H9 (cell line): ENCODE measurements at regions not wholly inside any gene's neighbourhood (a gene's known extent, or its start where the extent isn't known, plus 50 kb on each side); places are given as distances from the start of the nearest gene placed in this dataset.

Experiments used
- DNase-seq: peaks from one replicate; pipeline ENCODE4 v3.0.0-alpha.2; 2017
- H2AFZ ChIP-seq: one replicate; pipeline ENCODE4 v1.6.1; 2013; ENCODE audit warnings: mild to moderate bottlenecking, low read length, control low read depth, moderate library complexity
- H2AK5ac ChIP-seq: 2 replicates; pipeline ENCODE4 v1.6.1; 2013; ENCODE audit warnings: low read length, control low read depth, mixed read lengths; ENCODE audit not compliant: insufficient read length
- H2BK120ac ChIP-seq: one replicate; pipeline ENCODE4 v1.6.1; 2013; ENCODE audit warnings: low read depth, mild to moderate bottlenecking, low read length, control low read depth, inconsistent platforms; ENCODE audit not compliant: poor library complexity, severe bottlenecking
- H2BK12ac ChIP-seq: 2 replicates; pipeline ENCODE4 v1.6.1; 2013; ENCODE audit warnings: low read length, control low read depth, mixed read lengths, low read depth; ENCODE audit not compliant: insufficient read length
- H2BK15ac ChIP-seq: 2 replicates; pipeline ENCODE4 v1.6.1; 2013; ENCODE audit warnings: low read depth, low read length, control low read depth
- H2BK20ac ChIP-seq: one replicate; pipeline ENCODE4 v1.6.1; 2013; ENCODE audit warnings: low read depth, mild to moderate bottlenecking, low read length, control low read depth, inconsistent platforms; ENCODE audit not compliant: poor library complexity, severe bottlenecking
- H2BK5ac ChIP-seq: 2 replicates; pipeline ENCODE4 v1.6.1; 2013; ENCODE audit warnings: low read length, control low read depth, mixed read lengths; ENCODE audit not compliant: insufficient read length
- H3K14ac ChIP-seq: 2 replicates; pipeline ENCODE4 v1.6.1; 2013; ENCODE audit warnings: low read length, control low read depth; ENCODE audit not compliant: insufficient read depth
- H3K18ac ChIP-seq: 2 replicates; pipeline ENCODE4 v1.6.1; 2013; ENCODE audit warnings: low read depth, mild to moderate bottlenecking, mixed read lengths, low read length, control low read depth; ENCODE audit not compliant: insufficient read length
- H3K23ac ChIP-seq: 2 replicates; pipeline ENCODE4 v1.6.1; 2013; ENCODE audit warnings: low read length, control low read depth, mixed read lengths, low read depth; ENCODE audit not compliant: insufficient read length
- H3K23me2 ChIP-seq: 2 replicates; pipeline ENCODE4 v1.6.1; 2013; ENCODE audit warnings: low read depth, mild to moderate bottlenecking, mixed read lengths, low read length, control low read depth; ENCODE audit not compliant: insufficient read length, poor library complexity, severe bottlenecking
- H3K27ac ChIP-seq: 2 replicates; pipeline ENCODE4 v1.5.1; 2013; ENCODE audit warnings: low read length, control low read depth, mixed read lengths, low read depth; ENCODE audit not compliant: insufficient read length
- H3K27me3 ChIP-seq: 2 replicates; pipeline ENCODE4 v1.6.1; 2013; ENCODE audit warnings: low read length, control low read depth, inconsistent platforms; ENCODE audit not compliant: insufficient read depth
- H3K4ac ChIP-seq: 2 replicates; pipeline ENCODE4 v1.6.1; 2013; ENCODE audit warnings: low read depth, mild to moderate bottlenecking, control low read depth, inconsistent platforms, low read length, moderate library complexity
- H3K4me1 ChIP-seq: 2 replicates; pipeline ENCODE4 v1.6.1; 2013; ENCODE audit warnings: low read length, control low read depth, inconsistent platforms; ENCODE audit not compliant: insufficient read depth
- H3K4me2 ChIP-seq: 2 replicates; pipeline ENCODE4 v1.6.1; 2013; ENCODE audit warnings: low read length, control low read depth, mixed read lengths; ENCODE audit not compliant: insufficient read length, insufficient read depth
- H3K56ac ChIP-seq: 2 replicates; pipeline ENCODE4 v1.6.1; 2013; ENCODE audit warnings: low read depth, mild to moderate bottlenecking, mixed read lengths, low read length, control low read depth; ENCODE audit not compliant: insufficient read length
- H3K79me1 ChIP-seq: 2 replicates; pipeline ENCODE4 v1.6.1; 2013; ENCODE audit warnings: low read depth, mild to moderate bottlenecking, moderate library complexity, low read length, control low read depth, inconsistent platforms; ENCODE audit not compliant: insufficient read depth, poor library complexity, severe bottlenecking
- H3K79me2 ChIP-seq: 2 replicates; pipeline ENCODE4 v1.6.1; 2013; ENCODE audit warnings: low read length, control low read depth, inconsistent platforms; ENCODE audit not compliant: insufficient read depth
- H3K9ac ChIP-seq: 2 replicates; pipeline ENCODE4 v1.6.1; 2013; ENCODE audit warnings: low read length, control low read depth, mixed read lengths; ENCODE audit not compliant: insufficient read length; ENCODE audit errors: extremely low read depth
- H3K9me3 ChIP-seq: one replicate; pipeline ENCODE4 v1.6.1; 2013; ENCODE audit warnings: low read depth, low read length, inconsistent platforms; ENCODE audit not compliant: control insufficient read depth
- H3T11ph ChIP-seq: one replicate; pipeline ENCODE4 v1.6.1; 2013; ENCODE audit warnings: mild to moderate bottlenecking, low read length, control low read depth, inconsistent platforms
- H4K20me1 ChIP-seq: one replicate; pipeline ENCODE4 v1.6.1; 2013; ENCODE audit not compliant: control insufficient read depth, insufficient read length, insufficient read depth
- H4K5ac ChIP-seq: 2 replicates; pipeline ENCODE4 v1.6.1; 2013; ENCODE audit warnings: low read depth, mild to moderate bottlenecking, mixed read lengths, low read length, control low read depth; ENCODE audit not compliant: insufficient read length
- H4K8ac ChIP-seq: replicated peaks from 2 replicates; pipeline ENCODE4 v1.6.1; 2013; ENCODE audit warnings: low read length, control low read depth, mixed read lengths, low read depth; ENCODE audit not compliant: insufficient read length
- H4K91ac ChIP-seq: 2 replicates; pipeline ENCODE4 v1.6.1; 2013; ENCODE audit warnings: low read depth, mild to moderate bottlenecking, moderate library complexity, mixed read lengths, low read length, control low read depth; ENCODE audit not compliant: insufficient read length
- H3K27ac Mint-ChIP-seq, 3 experiments: 2 replicates in 2 of 3; 3 replicates in 1 of 3; pipeline ENCODE4 v1.8.0; 2020 to 2021; ENCODE audit warnings: mixed read lengths in 3 of 3, mild to moderate bottlenecking in 1 of 3, moderate library complexity in 1 of 3
- H3K27me3 Mint-ChIP-seq: 2 replicates; pipeline ENCODE4 v1.8.0; 2021; ENCODE audit warnings: low read depth, mild to moderate bottlenecking, moderate library complexity, mixed read lengths
- H3K36me3 Mint-ChIP-seq, 3 experiments: 2 replicates in 2 of 3; 3 replicates in 1 of 3; pipeline ENCODE4 v1.8.0; 2020 to 2021; ENCODE audit warnings: low read depth in 3 of 3, mixed read lengths in 3 of 3; ENCODE audit not compliant: insufficient read depth in 1 of 3
- H3K4me1 Mint-ChIP-seq, 2 experiments: 2 replicates each; pipeline ENCODE4 v1.8.0; 2020; ENCODE audit warnings: mixed read lengths in 2 of 2
- H3K4me3 Mint-ChIP-seq, 2 experiments: 2 replicates in 1 of 2; 3 replicates in 1 of 2; pipeline ENCODE4 v1.8.0; 2020 to 2021; ENCODE audit warnings: mild to moderate bottlenecking in 2 of 2, mixed read lengths in 2 of 2, moderate library complexity in 1 of 2
- H3K9me3 Mint-ChIP-seq, 2 experiments: 2 replicates in 1 of 2; 3 replicates in 1 of 2; pipeline ENCODE4 v1.8.0; 2020; ENCODE audit warnings: mild to moderate bottlenecking in 2 of 2, mixed read lengths in 2 of 2, moderate library complexity in 1 of 2
- WGBS: extraction: QIAGEN DNeasy Blood & Tissue Kit; methylation state at CpG from one replicate; pipeline ENCODE4 v1.1.7; 2013; ENCODE audit warnings: missing lambda C conversion rate, low lambda C conversion rate, mixed read lengths; ENCODE audit not compliant: insufficient read length; ENCODE audit errors: extremely low coverage; 5-methylcytosine and 5-hydroxymethylcytosine counted together
- TF ChIP-seq, protein P1 (sequence below): fragments of 200-600 bp; sonication (generic); conservative IDR thresholded peaks from 3 replicates; pipeline ENCODE4 v1.8.0; 2021; ENCODE audit warnings: antibody characterized with exemption, mild to moderate bottlenecking

DNA sequence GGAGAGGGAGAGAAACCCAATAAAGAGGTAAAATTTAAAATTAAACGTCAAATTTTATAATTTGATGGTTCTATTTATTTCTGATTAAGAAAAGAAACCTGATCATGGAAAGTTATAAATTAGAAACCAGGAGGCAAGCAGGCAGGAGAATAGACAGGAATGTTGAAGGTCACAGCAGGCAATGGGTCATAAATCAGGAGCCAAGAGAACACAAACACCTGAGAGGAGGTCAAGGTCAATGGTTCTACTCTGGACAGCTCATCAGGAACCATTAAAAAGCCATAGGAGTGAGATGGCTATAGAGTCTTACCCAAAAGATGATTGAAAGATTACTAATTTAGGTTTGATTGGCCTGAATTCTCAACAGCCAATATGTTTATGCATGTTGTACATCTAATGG lies 126.9 kb upstream of the HCCS start:
- Histone ChIP-seq H3K23me2 (no peaks in the 10 kb centered on the region), H2BK15ac (no peak overlapping the region)

More for the DNA sequence above, 126.9 kb upstream of the HCCS start:
- TF ChIP-seq, protein P1, sequence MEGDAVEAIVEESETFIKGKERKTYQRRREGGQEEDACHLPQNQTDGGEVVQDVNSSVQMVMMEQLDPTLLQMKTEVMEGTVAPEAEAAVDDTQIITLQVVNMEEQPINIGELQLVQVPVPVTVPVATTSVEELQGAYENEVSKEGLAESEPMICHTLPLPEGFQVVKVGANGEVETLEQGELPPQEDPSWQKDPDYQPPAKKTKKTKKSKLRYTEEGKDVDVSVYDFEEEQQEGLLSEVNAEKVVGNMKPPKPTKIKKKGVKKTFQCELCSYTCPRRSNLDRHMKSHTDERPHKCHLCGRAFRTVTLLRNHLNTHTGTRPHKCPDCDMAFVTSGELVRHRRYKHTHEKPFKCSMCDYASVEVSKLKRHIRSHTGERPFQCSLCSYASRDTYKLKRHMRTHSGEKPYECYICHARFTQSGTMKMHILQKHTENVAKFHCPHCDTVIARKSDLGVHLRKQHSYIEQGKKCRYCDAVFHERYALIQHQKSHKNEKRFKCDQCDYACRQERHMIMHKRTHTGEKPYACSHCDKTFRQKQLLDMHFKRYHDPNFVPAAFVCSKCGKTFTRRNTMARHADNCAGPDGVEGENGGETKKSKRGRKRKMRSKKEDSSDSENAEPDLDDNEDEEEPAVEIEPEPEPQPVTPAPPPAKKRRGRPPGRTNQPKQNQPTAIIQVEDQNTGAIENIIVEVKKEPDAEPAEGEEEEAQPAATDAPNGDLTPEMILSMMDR: no peak
- Histone ChIP-seq H2BK12ac (no peak overlapping the region), H3T11ph (no peak overlapping the region), H3K18ac (no peak overlapping the region), H2AFZ (no peak overlapping the region), H3K9me3 (no peaks in the 10 kb centered on the region), H2BK20ac (no peak overlapping the region), H3K14ac (no peak overlapping the region), H3K27ac (no peak overlapping the region), H3K23ac (no peak overlapping the region), H3K79me1 (no peaks in the 10 kb centered on the region), H2BK5ac (no peak overlapping the region), H4K91ac (no peak overlapping the region), H3K27me3 (no peaks in the 10 kb centered on the region), H3K4me2 (no peak overlapping the region), H3K4me1 (no peaks in the 10 kb centered on the region), H2BK120ac (no peak overlapping the region), H3K9ac (no peak overlapping the region), H3K79me2 (no peaks in the 10 kb centered on the region; the same call in 1 of the 2 replicates), H4K5ac (no peak overlapping the region), H3K4ac (no peak overlapping the region), H2AK5ac (no peak overlapping the region), H4K8ac (no peak overlapping the region), H4K20me1 (no peaks in the 10 kb centered on the region), H3K56ac (no peak overlapping the region)
- Mint-ChIP-seq H3K9me3 (peaks cover 53 to 58% of the 10 kb centered on the region in 2 experiments), H3K27me3 (no peaks in the 10 kb centered on the region), H3K4me3 (no peak overlapping the region), H3K36me3 (no peaks in the 10 kb centered on the region; a peak in 1 of 7 replicates), H3K27ac (no peak overlapping the region), H3K4me1 (peaks cover 2% of the 10 kb centered on the region in 2 experiments; a peak in 2 of 4 replicates)
- no CpG with 5 or more reads among the region's 1 CpG for WGBS
- DNase-seq: no peak
